ENCODE measurements at regions not wholly inside any gene's neighbourhood (a gene's known extent, or its start where the extent isn't known, plus 50 kb on each side); places are given as distances from the start of the nearest gene placed in this dataset.
A peak's percentile ranks its signal among the peaks of the same experiment; 100 is the strongest.

DNA sequence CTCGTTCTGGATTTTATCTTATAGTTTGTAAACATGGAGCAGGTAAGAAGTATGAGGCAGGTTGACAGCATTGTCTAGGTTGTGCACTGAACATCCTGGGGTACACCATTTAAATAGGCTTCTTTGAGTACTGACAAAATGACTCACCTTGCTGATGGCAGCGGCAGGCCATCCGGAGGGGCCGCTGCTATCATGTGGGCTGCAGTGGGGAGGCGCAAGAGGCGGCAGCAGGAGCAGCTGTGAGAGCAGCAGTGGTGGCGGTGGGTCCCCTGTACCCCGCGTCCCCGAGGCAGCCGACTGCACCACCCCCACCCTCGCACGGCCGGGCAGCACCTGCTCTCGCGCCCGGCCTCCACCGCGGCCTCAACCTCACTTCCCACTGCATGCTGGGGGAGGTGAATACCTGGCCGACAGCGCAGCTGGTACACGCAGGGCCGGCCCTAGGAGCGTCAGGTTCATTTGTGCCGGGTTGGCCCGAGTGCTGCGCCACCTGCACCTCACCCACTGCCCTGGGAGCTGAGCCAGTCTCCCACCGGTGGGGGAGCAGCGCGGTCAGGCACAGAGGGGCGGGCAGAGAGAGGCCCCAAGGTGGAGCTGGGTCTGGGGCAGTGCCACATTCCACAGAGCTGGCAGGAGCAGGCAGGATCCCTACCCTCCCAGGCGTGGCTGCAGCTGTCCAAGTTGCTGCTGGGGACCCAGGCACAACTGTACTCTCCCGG lies 154.5 kb upstream of the RBMS1 start:
- TF ChIP-seq, protein P1, sequence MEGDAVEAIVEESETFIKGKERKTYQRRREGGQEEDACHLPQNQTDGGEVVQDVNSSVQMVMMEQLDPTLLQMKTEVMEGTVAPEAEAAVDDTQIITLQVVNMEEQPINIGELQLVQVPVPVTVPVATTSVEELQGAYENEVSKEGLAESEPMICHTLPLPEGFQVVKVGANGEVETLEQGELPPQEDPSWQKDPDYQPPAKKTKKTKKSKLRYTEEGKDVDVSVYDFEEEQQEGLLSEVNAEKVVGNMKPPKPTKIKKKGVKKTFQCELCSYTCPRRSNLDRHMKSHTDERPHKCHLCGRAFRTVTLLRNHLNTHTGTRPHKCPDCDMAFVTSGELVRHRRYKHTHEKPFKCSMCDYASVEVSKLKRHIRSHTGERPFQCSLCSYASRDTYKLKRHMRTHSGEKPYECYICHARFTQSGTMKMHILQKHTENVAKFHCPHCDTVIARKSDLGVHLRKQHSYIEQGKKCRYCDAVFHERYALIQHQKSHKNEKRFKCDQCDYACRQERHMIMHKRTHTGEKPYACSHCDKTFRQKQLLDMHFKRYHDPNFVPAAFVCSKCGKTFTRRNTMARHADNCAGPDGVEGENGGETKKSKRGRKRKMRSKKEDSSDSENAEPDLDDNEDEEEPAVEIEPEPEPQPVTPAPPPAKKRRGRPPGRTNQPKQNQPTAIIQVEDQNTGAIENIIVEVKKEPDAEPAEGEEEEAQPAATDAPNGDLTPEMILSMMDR (IDR thresholded peaks at IDR 0.05), result no peak
- peaks cover 0 to 10% of the 10 kb centered on the region in 2 experiments for H3K9me3 ChIP-seq (ENCODE audit: control insufficient read depth in 1 of 2, insufficient read depth in 1 of 2, low read length in 2 of 2)
- Mint-ChIP-seq H3K4me3 (no peak overlapping the region), H3K27ac (no peak overlapping the region), H3K27me3 (no peaks in the 10 kb centered on the region), H3K36me3 (ENCODE audit: low read depth) (no peaks in the 10 kb centered on the region), H3K4me1 (ENCODE audit: low read depth) (peaks cover 28% of the 10 kb centered on the region), H3K9me3 (no peaks in the 10 kb centered on the region)
- DNase-seq (no peak), ATAC-seq (ENCODE audit: poor library complexity) (no peak)
- H3K27me3 ChIP-seq (ENCODE audit: control insufficient read depth in 1 of 2, insufficient read depth in 2 of 2, low read length in 2 of 2), result no peaks in the 10 kb centered on the region
- H3K4me3 ChIP-seq (ENCODE audit: low read length), result no peak overlapping the region
- no peak overlapping the region for H3K27ac ChIP-seq (ENCODE audit: low read depth in 1 of 2, low read length in 2 of 2)
- peaks cover 17% of the 10 kb centered on the region for H3K4me1 ChIP-seq (ENCODE audit: insufficient read depth, low read length)
- POLR2A ChIA-PET, result no interaction called here
- H3K36me3 ChIP-seq (ENCODE audit: insufficient read depth, low read length), result no peaks in the 10 kb centered on the region
- CTCF ChIA-PET, result no interaction called here
- intact Hi-C loops (cut with DNase I, micrococcal nuclease), result no loop called here

DNA sequence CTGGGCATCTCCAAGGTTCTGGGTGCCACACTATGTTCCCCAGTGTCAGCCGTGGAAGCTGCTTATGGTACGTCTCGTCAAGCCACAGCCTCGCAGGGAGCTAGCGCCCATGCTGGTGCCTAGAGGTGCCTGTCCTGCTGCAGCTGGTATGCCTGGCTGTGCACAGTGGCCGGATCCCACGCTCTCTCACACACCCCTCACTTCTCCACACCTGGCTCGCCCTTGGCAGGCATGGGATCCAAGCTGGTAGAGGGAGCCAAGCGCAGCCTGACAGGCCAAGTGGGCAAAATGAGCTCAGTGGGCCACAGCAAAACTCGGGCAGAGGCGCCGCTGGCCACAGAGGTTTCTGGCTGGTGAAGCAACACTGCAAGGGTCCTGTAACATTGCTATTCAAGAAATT lies 156.1 kb upstream of the RBMS1 start:
- intact Hi-C loops (cut with DNase I, micrococcal nuclease), result loop anchor here in 1 of 2 experiments (5.0 to 10.0 kb wide), 3 partner anchors 152 to 275 kb away; no protein-coding TSS in a partner anchor
- ChIA-PET POLR2A (no interaction called here), CTCF (interaction anchor here (1.6 kb wide), 1 partner anchor 11 kb away, joined by 3 read pairs; no protein-coding TSS in a partner anchor)
- Histone ChIP-seq H3K27me3 (ENCODE audit: control insufficient read depth in 1 of 2, insufficient read depth in 2 of 2, low read length in 2 of 2) (no peaks in the 10 kb centered on the region), H3K4me1 (ENCODE audit: insufficient read depth, low read length) (peaks cover 19% of the 10 kb centered on the region), H3K4me3 (ENCODE audit: low read length) (no peak overlapping the region), H3K27ac (ENCODE audit: low read depth in 1 of 2, low read length in 2 of 2) (no peak overlapping the region), H3K9me3 (ENCODE audit: control insufficient read depth in 1 of 2, insufficient read depth in 1 of 2, low read length in 2 of 2) (peaks cover 0 to 10% of the 10 kb centered on the region in 2 experiments), H3K36me3 (ENCODE audit: insufficient read depth, low read length) (no peaks in the 10 kb centered on the region)
- Mint-ChIP-seq H3K9me3 (no peaks in the 10 kb centered on the region), H3K4me3 (no peak overlapping the region), H3K27me3 (no peaks in the 10 kb centered on the region), H3K27ac (no peak overlapping the region), H3K36me3 (ENCODE audit: low read depth) (no peaks in the 10 kb centered on the region), H3K4me1 (ENCODE audit: low read depth) (peaks cover 30% of the 10 kb centered on the region)
- ATAC-seq (ENCODE audit: poor library complexity), result no peak
- DNase-seq, result no peak
- TF ChIP-seq, protein P1 (IDR thresholded peaks at IDR 0.05), result no peak

DNA sequence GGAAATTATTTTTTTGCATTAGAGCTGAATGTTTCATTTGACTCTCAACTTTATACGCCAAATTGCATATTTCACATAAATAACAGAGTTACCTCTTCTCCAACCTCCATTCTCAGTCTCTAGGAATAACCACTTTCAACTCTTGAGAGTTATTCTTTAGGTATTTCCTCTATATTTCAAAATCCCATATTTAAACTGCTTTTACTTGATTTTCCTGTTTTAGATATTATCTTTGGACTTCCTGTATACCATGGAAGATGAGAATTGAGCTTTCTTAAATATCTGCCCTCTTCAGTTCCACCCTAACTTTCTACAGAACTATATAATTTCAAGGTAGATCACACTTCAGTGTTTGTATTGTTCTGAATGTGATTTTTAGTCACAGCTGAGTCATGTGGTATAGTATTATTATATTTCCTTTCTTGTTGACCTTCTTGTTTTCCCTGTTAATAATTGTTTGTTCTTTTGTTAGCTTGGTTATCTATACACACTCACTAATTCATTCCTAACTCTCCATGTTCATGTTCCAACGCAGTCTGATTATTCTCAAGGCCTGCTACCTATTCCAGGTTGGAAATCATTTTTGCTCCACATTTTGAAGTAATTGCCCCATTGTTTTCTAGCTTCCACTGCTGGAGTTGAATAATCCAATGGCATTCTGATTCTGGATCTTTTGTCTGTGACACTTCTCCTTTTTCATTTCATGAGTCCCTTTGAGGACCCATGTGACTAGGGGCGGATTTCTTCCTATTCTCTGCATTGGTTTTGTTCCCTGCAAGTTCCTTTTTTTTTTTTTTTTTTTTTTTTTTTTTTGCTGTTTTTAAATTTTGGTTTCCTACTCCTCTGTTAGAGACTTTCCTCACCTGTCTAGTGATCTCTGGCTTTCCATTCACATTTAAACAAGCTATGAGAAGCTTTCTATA lies 156.8 kb upstream of the RBMS1 start:
- H3K4me3 ChIP-seq (ENCODE audit: low read length), result no peak overlapping the region
- TF ChIP-seq, protein P1 (IDR thresholded peaks at IDR 0.05), result no peak
- DNase-seq (peak in 2 of 14 experiments; percentile 38 to 47), ATAC-seq (ENCODE audit: poor library complexity) (no peak)
- peaks cover 0 to 10% of the 10 kb centered on the region in 2 experiments for H3K9me3 ChIP-seq (ENCODE audit: control insufficient read depth in 1 of 2, insufficient read depth in 1 of 2, low read length in 2 of 2)
- no peaks in the 10 kb centered on the region for H3K27me3 Mint-ChIP-seq
- H3K27ac ChIP-seq (ENCODE audit: low read depth in 1 of 2, low read length in 2 of 2), result no peak overlapping the region
- intact Hi-C loops (cut with DNase I, micrococcal nuclease), result loop anchor here in 1 of 2 experiments (5.0 to 10.0 kb wide), 3 partner anchors 153 to 276 kb away; no protein-coding TSS in a partner anchor
- no peak overlapping the region for H3K4me3 Mint-ChIP-seq
- CTCF ChIA-PET, result interaction anchor here (0.5 to 1.6 kb wide), 5 partner anchors 12 to 117 kb away, joined by 3 to 4 read pairs (median 3); no protein-coding TSS in a partner anchor
- POLR2A ChIA-PET, result interaction anchor here (0.5 to 0.8 kb wide), 3 partner anchors 25 to 270 kb away, joined by 3 to 5 read pairs (median 3); no protein-coding TSS in a partner anchor
- no peak overlapping the region for H3K27ac Mint-ChIP-seq
- H3K36me3 Mint-ChIP-seq (ENCODE audit: low read depth), result no peaks in the 10 kb centered on the region
- H3K27me3 ChIP-seq (ENCODE audit: control insufficient read depth in 1 of 2, insufficient read depth in 2 of 2, low read length in 2 of 2), result no peaks in the 10 kb centered on the region
- peaks cover 30% of the 10 kb centered on the region for H3K4me1 Mint-ChIP-seq (ENCODE audit: low read depth)
- H3K4me1 ChIP-seq (ENCODE audit: insufficient read depth, low read length), result peaks cover 19% of the 10 kb centered on the region
- no peaks in the 10 kb centered on the region for H3K9me3 Mint-ChIP-seq
- H3K36me3 ChIP-seq (ENCODE audit: insufficient read depth, low read length), result no peaks in the 10 kb centered on the region
